Lung microvascular endothelial cell (primary cell): ENCODE measurements at regions not wholly inside any gene's neighbourhood (a gene's known extent, or its start where the extent isn't known, plus 50 kb on each side); places are given as distances from the start of the nearest gene placed in this dataset.

Experiments used
- DNase-seq, 2 donors: peaks; one replicate each; pipeline versions ENCODE4 v3.0.0 to v3.0.0-alpha.2; 2010; ENCODE audit warnings: low read depth in 2 of 2

DNA sequence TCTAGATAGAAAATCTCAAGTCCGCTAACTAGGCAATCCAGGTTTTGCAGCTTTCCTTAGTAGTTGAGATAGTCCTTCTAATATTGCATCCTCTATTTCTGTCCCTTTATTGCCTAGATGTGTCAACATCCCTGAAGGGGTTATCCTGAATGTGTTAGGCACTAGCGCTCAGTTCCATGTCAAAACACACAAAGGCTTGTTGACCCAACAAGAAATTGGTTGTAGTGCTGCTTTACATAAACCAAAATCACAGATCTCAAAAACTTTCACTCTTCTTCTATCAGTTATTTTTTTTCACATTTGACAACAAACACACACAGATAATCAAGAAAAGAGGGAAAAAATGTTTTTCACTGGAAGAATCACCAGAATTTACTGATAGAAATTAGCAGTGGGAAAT, 51.4 kb upstream of the SOX2 start:
- DNase-seq = no peak

DNA sequence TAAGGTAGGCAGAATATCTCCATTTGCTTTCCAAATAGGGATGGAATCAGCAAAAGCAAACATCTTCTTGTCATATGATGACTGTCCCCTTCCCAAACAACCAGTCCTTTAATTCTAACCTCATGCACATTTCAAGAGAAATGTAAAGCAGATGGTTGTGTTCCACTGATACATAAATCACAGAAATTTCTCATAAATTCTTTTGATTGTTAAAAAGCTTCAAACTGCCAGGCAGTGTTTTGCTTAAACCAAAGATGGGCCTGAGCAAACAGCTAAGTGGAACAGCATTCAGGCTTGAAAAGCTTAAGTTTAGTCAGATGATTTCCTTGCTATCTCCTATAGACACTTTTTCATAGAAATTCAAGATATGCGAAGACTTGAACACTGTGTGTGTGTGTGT, 74.3 kb upstream of the SOX2 start:
- no peak for DNase-seq

GRCh38 chr3:181637056-181637455, 74.7 kb upstream of the SOX2 start:
- DNase-seq = peak in 1 of 2 donors; percentile 7

DNA sequence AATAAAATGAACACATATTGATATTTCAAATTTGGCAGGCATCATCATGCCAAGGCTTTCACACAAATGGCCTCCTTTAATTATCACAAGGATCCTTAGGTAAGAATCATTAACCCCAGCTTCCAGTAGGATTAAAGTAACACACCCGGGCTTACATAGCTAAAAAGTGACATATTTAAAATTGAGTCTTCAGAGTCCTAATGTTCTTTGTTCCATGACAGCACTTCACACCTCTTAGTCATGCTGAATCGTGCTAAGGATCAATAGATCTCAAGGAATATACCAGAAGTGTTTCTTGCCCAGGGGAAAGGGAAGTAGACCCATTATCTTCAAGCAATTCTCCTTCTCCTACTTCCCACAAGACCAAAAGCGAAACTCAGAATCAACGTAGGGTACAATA, 76.6 kb upstream of the SOX2 start:
- DNase-seq = no peak

DNA sequence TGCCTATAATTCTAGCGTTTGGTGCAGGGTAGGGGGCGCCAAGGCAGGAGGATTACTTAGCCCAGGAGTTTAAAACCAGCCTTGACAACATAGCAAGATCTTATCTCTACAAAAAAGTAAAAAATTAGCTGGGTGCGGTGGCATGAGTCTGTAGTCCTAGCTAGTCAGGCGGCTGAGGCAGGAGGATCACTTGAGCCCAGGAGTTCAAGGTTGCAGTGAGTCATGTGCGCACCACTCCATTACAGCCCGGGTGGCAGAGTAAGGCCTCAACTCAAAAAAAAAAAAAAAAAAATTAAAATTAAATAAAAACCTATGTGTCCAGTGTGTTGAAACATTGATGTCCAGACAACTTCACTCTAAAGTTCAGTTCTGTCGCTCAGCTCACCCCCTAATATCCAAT, 78.2 kb upstream of the SOX2 start:
- no peak for DNase-seq

DNA sequence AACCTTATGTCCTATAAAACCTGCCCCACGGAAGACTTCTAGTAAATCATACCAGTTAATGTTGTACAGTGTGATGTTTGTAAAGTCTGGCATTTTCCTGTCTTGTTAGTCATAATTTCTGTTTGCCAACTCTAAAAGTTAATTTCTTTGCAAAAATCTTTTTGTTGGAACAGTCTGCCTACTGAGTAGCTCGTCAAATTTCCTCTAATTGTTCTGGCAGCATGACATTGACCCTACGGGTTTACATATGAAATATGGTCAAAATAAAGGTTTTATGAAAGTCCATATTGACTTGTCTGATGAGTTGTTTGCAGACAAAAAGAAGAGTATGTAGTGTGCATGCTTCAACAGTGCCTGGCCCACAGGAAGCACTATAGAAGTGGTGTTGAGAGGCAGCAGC, 79.8 kb upstream of the SOX2 start:
- DNase-seq = peak; percentile 78 to 89

DNA sequence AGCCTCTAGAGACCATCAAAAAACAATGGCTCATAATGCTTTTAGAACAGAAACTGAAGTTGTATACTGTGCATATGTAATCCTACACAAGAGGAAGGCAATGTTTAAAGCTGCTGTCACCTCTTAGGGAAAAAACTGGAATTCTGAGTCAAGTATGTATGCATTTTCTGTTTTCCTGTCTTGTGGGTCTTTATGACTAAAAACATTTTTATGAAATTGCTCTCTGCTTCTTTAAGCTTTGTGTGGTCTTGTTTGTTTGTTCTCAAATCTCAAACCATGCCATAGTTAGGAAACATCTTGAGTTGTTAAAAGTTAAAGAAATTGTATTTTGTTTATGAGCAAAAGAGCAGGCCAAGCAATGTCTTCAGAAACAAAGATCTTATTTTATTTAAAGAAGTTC, 80.9 kb upstream of the SOX2 start:
- peak in 1 of 2 donors; percentile 31 for DNase-seq

DNA sequence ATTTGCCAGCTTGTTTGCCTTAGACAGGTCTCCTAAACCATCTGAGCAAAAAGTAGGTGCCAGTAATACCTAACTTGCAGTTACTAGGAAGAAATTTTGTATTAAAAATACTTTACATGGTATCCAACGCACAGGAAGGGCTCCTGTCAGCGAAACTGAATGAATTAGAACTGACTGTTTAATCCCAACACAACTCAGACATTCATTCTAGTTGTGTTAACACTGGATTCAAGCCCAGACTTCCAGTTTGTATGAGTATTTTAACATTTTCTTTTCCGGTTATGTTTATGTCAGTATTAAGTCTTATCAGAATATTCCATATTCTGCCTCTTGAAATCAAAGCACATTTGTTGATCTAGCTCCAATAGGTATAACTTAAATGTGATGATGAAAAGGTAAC, 82.0 kb upstream of the SOX2 start:
- peak; percentile 77 to 83 for DNase-seq

GRCh38 chr3:181629029-181629428, 82.7 kb upstream of the SOX2 start:
- peak; percentile 85 for DNase-seq

DNA sequence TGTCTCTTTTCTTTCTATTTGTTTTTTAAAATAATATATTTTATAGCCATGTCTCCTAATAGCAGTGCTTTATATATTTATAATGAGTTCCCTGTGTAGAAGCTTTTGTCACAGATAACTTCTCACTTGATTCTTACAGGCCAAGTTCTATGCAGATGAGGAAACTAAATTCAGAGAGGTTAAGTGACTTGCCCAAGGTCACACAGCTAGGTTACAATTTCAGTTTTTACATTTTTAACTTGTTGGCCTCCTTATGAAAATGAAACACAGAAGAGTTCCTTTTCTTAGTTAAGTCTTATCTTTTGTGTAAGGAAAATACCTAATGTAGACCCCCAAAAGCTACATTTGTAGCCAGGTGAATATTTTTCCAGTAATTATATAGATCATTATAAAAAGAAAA, 83.3 kb upstream of the SOX2 start:
- no peak for DNase-seq

- no peak for DNase-seq
These were observed 85.7 kb upstream of the SOX2 start for GRCh38 chr3:181626036-181626435.

DNA sequence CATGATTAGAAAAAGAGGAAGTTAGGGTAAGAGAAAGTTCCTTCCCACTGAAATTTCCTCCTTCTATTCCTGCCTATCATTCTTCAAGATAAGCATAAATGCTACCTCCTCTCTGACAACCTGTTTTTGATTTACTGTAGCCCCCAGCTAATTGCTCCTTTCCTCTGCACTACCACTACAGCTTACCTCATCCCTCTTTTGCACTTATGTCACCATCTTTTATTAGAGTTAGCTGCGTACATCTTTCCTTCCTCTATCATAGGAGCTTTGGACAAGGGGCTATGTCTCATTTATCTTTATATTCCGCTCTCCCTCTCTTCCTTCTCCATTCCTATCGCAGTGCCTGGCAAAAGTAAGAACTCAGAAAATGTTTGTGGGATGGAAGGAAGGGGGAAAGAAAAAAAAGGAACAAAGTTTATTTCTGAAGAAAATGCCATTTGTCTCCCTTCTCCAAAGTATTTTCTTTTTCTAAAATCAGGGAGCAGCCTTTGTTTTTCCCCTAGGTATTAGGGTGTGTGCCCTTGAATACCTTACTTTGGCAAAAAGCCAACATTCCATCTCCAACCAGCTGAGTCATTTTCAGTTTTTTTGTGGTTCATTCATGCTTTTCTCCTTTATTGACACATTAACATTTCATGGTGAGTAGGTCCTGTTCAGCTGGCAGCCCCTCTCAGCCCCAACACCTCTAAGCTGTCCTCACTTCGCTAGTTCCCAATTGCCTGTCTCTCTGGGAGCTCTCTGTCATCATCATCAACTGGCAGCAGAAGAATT, 87.6 kb upstream of the SOX2 start:
- DNase-seq = peak; percentile 57 to 73

DNA sequence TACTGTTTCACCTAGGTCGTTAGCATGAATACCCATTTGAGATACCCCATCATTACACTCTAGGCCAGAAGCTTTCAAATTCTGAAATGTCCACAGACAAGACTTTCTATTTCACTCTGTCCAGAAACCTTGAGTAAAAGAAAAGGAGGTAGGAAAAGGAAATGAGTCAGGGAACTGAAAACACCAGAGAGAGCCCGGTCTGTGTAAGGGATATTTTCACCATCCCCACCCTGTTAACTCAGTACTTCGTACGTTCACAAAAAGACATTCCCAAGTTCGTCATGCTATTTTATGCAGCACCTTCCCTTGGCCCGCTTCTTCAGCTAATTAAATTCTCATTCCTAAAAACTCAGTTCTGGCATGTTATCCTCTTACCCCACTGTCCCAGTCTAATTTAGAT, 89.4 kb upstream of the SOX2 start:
- peak in 1 of 2 donors; percentile 87 for DNase-seq

DNA sequence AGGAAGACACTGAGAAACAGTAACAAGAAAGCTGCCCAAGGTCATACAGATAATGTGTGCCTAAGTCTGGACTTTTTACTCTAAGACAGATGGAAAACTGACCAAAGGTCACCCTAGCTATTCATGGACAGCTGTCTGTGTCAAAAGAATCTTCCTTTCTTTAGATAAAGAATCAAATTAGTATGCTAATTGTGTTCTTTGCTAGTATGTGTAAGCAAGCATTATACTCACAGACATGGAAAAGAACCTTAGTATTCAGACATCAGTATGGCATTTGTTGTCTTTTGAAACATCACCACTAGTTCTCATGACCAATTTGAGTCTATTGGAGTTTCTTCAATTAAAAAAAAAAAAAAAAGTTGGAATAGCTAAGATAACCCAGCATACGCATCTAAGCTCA, 91.8 kb upstream of the SOX2 start:
- no peak for DNase-seq

- DNase-seq = no peak
These were observed 93.5 kb upstream of the SOX2 start for GRCh38 chr3:181618260-181618659.

- DNase-seq = no peak
These were observed 95.3 kb upstream of the SOX2 start for GRCh38 chr3:181616088-181617070.

GRCh38 chr3:181615666-181616065, 96.1 kb upstream of the SOX2 start:
- no peak for DNase-seq

GRCh38 chr3:181614878-181615277, 96.8 kb upstream of the SOX2 start:
- DNase-seq = no peak

GRCh38 chr3:181613813-181614212, 97.9 kb upstream of the SOX2 start:
- no peak for DNase-seq

- DNase-seq = no peak
These were observed 98.5 kb upstream of the SOX2 start for GRCh38 chr3:181613191-181613590.

DNA sequence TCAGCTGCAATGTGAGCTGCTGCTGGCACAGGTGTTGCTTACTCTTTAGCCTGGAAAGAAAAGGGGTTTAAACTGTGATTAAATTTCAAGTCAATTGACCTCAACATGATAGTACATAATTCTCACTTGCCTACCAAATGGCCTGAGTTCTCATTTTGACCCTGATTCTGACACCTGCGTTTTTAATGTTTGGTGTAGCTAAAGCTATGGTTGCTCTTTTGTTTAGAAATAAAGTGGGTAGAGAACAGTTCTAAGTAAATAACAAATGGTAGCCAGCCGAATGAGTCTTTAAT, 100.8 kb upstream of the SOX2 start:
- no peak for DNase-seq

GRCh38 chr3:181610083-181610972, 101.4 kb upstream of the SOX2 start:
- peak; percentile 4 to 86 for DNase-seq
